Esophagus muscularis mucosa (tissue), 3 donors: ENCODE measurements at regions not wholly inside any gene's neighbourhood (a gene's known extent, or its start where the extent isn't known, plus 50 kb on each side); places are given as distances from the start of the nearest gene placed in this dataset.

Experiments
- POLR2A ChIP-seq: fragments of 450-650 bp; IDR thresholded peaks from one replicate; pipeline ENCODE4 v1.6.1; 2017; ENCODE audit warnings: antibody characterized with exemption, moderate library complexity, mild to moderate bottlenecking, low read depth
- POLR2AphosphoS5 ChIP-seq, 2 donors: sonication (generic); formaldehyde crosslinking; IDR thresholded peaks; one replicate each; pipeline ENCODE4 v1.6.1; 2017; ENCODE audit warnings: antibody characterized with exemption in 2 of 2
- TF ChIP-seq, protein P1 (sequence below), 3 experiments: fragments of 200-600 bp in 2 of 3; fragments of 450-650 bp in 1 of 3; sonication (generic) in 2 of 3; IDR thresholded peaks; one replicate each; pipeline ENCODE4 v1.5.1; 2017 to 2019; ENCODE audit warnings: antibody characterized with exemption in 3 of 3, mild to moderate bottlenecking in 2 of 3, moderate library complexity in 1 of 3

DNA sequence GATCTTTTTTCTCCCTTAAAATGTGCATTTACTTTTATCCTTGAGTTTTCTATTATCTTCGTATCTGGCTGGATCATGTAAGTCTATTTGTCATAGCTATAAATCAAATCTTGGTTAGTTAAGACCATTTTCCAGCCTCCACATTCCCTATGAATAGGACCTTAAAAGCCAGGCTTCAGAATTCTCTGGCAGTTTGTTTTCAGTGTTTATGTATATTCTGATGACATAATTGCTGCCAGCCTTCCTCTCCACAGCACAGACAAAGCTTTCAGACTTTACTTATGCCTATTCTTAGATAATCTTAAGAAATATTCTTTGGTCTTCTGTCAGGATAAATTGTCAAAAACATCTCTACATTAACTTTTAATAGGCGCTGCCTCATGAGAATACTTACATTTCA lies 870.8 kb upstream of the SPRY2 start:
- TF ChIP-seq POLR2AphosphoS5 (IDR thresholded peaks at IDR 0.05) (no peak), POLR2A (no peak)
- TF ChIP-seq, protein P1, sequence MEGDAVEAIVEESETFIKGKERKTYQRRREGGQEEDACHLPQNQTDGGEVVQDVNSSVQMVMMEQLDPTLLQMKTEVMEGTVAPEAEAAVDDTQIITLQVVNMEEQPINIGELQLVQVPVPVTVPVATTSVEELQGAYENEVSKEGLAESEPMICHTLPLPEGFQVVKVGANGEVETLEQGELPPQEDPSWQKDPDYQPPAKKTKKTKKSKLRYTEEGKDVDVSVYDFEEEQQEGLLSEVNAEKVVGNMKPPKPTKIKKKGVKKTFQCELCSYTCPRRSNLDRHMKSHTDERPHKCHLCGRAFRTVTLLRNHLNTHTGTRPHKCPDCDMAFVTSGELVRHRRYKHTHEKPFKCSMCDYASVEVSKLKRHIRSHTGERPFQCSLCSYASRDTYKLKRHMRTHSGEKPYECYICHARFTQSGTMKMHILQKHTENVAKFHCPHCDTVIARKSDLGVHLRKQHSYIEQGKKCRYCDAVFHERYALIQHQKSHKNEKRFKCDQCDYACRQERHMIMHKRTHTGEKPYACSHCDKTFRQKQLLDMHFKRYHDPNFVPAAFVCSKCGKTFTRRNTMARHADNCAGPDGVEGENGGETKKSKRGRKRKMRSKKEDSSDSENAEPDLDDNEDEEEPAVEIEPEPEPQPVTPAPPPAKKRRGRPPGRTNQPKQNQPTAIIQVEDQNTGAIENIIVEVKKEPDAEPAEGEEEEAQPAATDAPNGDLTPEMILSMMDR (IDR thresholded peaks at IDR 0.05): no peak
